GM10248 (cell line): ENCODE measurements at regions not wholly inside any gene's neighbourhood (a gene's known extent, or its start where the extent isn't known, plus 50 kb on each side); places are given as distances from the start of the nearest gene placed in this dataset.

Experiments used
- CTCF ChIA-PET: fragments of 300-600 bp; sonication (Branson Sonifier 250); formaldehyde crosslinking; extraction: SDS; loops from one replicate; lab custom pipeline; 2021; ENCODE audit warnings: antibody characterized with exemption; lab: Yijun Ruan, JAX
- POLR2A ChIA-PET: fragments of 350-650 bp; sonication (Branson Sonifier 250); formaldehyde crosslinking; extraction: SDS; loops from one replicate; lab custom pipeline; 2020; ENCODE audit warnings: antibody characterized with exemption; lab: Yijun Ruan, JAX
- DNase-seq: peaks from one replicate; pipeline ENCODE4 v3.0.0; 2012; ENCODE audit errors: extremely low spot score
- TF ChIP-seq, protein P1 (sequence below): IDR thresholded peaks from 2 replicates; pipeline ENCODE4 v1.5.1; 2012; ENCODE audit warnings: mild to moderate bottlenecking, low read depth; ENCODE audit errors: extremely low read depth, missing control alignments, control extremely low read depth

DNA sequence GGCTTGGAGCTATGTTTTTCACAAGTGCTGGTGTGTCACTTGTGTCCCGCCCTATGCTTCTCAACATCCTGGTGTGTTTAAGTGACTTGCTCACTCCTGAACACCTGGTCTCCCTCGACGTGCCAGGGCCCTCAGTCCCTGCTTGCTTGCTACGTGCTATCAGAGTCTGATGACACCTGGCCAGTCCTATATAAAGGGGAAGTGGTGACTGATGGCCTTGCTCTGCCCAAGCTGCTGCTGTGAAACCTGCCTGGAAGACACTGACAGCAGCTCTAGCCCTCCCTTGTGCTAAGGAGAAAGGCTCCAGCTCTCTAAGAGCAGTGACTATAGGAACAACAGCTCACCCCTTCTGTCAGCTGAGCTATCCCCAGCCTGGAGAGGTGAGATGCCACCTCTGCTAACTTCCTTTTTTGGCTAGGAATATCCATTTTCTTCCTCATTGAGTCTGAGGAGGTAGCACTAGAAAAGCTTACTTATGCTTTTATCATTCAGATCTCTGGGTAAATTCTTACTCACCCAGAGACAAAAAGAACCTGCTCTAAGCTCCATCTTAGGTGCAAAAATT lies 77.2 kb upstream of the PLXNA4 start:
- POLR2A ChIA-PET: no interaction called here
- TF ChIP-seq, protein P1, sequence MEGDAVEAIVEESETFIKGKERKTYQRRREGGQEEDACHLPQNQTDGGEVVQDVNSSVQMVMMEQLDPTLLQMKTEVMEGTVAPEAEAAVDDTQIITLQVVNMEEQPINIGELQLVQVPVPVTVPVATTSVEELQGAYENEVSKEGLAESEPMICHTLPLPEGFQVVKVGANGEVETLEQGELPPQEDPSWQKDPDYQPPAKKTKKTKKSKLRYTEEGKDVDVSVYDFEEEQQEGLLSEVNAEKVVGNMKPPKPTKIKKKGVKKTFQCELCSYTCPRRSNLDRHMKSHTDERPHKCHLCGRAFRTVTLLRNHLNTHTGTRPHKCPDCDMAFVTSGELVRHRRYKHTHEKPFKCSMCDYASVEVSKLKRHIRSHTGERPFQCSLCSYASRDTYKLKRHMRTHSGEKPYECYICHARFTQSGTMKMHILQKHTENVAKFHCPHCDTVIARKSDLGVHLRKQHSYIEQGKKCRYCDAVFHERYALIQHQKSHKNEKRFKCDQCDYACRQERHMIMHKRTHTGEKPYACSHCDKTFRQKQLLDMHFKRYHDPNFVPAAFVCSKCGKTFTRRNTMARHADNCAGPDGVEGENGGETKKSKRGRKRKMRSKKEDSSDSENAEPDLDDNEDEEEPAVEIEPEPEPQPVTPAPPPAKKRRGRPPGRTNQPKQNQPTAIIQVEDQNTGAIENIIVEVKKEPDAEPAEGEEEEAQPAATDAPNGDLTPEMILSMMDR: no peak
- CTCF ChIA-PET: interaction anchor here (1.0 to 2.6 kb wide), 7 partner anchors 9 to 781 kb away, joined by 3 to 15 read pairs (median 4); no protein-coding TSS in a partner anchor
- DNase-seq: no peak

DNA sequence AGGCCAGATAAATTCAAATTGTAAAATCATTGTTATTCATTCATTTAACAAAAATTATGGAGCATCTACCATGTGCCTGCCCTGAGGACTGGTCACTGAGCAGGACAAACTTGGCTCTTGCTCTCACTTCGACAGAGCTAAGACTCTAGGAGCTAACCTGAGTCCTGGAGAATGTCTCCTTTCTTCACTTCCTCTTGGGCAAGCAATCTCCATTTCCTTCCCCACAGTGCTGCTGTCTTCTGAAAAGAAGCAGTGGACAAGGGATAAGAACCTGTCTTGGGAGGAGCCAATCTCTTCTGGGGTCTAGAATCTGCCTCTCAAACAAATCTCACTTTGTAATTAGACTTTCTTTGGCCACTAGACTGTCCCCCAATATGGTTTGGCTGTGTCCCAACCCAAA lies 76.2 kb upstream of the PLXNA4 start:
- TF ChIP-seq, protein P1: no peak
- DNase-seq: no peak
- ChIA-PET CTCF (interaction anchor here (1.0 to 2.6 kb wide), 6 partner anchors 8 to 782 kb away, joined by 3 to 15 read pairs (median 6); no protein-coding TSS in a partner anchor), POLR2A (no interaction called here)

DNA sequence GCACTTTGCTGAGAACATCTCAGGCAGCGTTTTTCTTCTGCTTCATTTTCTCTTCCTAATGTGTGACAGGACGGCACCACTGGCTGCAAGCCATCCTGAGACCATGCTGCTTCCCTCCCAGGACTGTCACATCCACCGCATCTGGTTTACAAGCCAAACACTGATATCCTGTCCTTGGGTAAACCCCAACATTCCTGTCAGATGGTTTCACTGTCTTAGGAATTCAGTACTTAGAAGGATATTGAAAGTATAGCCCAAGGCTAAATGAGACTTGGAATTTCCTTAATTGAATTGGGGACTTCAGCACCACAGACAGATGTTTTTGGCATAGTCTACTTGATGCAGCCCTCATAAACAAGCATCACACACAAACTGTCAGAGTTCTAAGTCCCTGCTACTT lies 74.2 kb upstream of the PLXNA4 start:
- ChIA-PET POLR2A (no interaction called here), CTCF (no interaction called here)
- TF ChIP-seq, protein P1: no peak
- no peak for DNase-seq

DNA sequence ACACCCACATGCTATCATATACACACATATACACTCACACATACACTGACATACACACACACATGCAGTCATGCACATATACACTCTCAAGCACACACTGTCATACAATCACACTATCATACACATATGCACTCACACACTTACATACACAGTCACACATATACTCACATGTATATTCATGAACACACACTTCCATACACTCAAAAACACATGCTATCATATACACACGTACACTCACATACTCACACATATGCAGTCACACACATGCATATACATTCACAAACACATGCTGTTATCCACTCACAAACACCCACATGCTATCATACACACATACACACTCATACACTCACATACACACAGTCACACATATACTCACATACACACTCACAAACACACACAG lies 71.0 kb upstream of the PLXNA4 start:
- TF ChIP-seq, protein P1: no peak
- ChIA-PET POLR2A (no interaction called here), CTCF (no interaction called here)
- DNase-seq: no peak

DNA sequence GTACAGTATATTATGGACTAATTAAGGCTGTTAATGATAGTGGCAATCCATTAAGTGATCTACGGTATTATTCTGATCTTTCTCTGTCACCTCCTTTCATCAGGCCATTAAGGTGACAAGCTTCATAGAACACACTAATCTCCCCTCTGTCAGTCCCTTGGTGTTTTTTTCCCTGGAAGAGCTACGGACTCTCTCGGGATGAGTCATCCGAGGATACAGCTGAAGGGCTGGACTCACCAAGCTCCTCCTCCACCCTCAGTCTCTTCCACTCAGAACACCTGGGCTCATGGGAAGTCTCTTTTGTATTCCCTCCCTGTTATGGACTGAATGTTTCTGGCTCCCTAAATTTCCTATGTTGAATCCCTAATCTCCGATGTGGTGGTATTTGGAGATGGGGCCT lies 69.8 kb upstream of the PLXNA4 start:
- TF ChIP-seq, protein P1: no peak
- POLR2A ChIA-PET: no interaction called here
- CTCF ChIA-PET: interaction anchor here (1.1 kb wide), 1 partner anchor 10 kb away, joined by 4 read pairs; no protein-coding TSS in a partner anchor
- DNase-seq: no peak

DNA sequence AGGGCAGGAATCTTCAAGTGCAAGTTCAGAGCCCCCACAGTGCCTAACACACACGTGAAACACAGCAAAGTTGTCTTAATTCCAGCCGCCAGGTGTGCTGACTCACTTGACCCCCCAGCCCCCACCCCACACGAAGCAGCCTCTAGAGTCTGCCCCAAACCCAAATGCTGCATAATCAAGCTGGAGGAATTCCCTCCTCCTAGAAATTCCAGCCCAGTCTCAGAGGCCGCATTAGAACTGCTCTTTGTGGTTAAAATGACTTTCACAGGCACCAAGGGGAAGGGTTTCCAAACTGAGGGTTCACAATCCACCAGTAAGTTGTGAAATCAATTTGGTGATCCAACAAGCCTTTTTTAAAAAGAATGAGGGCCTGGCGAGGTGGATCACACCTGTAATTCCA lies 67.0 kb upstream of the PLXNA4 start:
- CTCF ChIA-PET: no interaction called here
- TF ChIP-seq, protein P1: no peak
- POLR2A ChIA-PET: no interaction called here
- no peak for DNase-seq

DNA sequence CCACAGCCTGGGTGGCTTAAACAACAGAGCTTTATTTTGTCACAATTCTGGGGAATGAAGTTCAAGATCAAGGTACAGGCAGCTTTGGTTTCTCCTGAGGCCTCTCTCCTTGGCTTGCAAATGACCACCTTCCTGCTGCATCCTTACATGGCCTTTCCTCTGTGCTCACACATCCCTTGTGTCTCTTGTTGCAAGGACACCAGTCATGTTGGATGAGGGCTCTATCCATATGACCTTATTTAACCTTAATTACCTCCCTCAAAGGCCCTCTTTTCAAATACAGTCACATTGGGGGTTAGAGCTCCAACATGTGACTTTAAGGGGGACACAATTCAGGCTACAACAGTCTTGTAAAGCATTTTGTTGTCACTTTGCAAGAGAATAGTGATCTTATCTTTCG lies 65.0 kb upstream of the PLXNA4 start:
- no peak for DNase-seq
- CTCF ChIA-PET: interaction anchor here (1.1 kb wide), 1 partner anchor 8 kb away, joined by 4 read pairs; no protein-coding TSS in a partner anchor
- TF ChIP-seq, protein P1: no peak
- POLR2A ChIA-PET: no interaction called here
